ENCODE measurements at regions not wholly inside any gene's neighbourhood (a gene's known extent, or its start where the extent isn't known, plus 50 kb on each side); places are given as distances from the start of the nearest gene placed in this dataset.

DNA sequence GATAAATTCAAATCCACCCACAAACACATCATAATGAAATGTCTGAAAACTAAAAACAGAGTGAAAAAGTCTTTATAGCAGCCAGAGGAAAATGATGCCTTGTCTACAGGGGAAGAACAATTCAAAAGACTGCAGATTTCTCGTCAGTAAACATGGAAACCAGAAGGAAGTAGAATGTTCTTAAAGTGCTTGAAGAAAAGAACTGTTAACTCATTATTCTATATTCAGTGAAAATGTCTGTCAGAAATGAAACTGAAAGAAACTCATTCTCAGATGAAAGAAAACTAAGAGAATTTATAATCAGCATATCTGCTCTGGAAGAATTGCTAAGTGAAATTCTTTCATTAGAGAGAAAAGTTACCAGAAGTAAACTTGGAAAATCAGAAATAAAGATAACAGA lies 416.1 kb downstream of the TBC1D32 start:
- DNase-seq: no peak

DNA sequence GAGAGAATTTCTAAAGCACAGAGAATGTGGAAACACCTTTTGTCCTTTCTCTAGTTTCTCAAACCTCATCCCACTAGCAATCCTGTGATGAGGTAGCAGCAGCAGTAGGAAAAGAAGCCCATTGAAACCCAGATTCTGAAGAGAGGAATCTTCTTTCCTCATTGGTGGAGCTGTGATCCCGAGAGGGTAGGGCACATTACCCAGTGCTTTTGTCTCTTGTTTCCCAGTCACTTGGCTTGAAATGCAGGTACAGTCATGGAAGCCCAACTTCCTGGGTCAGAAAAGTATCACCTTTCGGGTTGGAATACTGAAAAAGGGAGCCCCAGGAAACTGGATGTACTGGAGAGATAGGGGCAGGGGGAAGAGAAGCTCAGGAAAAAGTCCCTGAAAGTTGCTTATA lies 417.4 kb downstream of the TBC1D32 start:
- no peak for DNase-seq

DNA sequence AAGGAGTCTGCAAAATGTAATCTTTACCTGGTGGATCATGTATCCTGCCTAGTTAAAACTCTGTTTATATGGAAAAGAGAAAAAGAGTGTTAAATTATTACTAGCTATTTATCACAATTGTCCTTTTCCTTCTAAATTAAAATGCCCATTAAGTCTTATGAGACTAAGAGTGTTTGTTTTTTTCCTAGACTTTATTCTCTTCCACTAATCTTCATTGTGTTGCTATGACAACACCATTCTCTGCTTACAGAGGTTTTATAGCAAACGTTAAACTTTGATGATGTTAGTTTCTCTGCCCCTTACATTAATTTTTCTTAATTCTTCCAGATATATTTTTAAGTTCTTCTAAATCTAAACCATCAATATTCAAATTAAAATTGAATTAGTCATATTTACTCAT lies 420.8 kb downstream of the TBC1D32 start:
- DNase-seq: no peak

DNA sequence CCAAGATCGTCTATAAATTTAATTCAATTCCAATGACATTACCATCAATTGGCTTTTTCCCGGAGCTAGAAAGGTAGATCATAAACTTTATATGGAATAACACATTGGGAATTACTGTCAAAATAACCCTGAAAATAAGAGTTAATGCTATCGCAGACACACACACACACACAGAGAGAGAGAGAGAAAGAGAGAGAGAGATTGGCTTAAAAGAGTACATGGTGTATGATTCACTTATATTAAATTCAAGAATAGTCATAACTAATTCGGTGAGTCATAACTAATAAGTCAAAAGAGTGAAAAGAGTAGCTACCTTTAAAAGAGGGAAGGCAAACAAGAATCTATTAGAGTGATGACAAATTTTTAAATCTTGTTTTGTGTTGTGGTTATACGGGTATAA lies 425.5 kb downstream of the TBC1D32 start:
- no peak for DNase-seq

DNA sequence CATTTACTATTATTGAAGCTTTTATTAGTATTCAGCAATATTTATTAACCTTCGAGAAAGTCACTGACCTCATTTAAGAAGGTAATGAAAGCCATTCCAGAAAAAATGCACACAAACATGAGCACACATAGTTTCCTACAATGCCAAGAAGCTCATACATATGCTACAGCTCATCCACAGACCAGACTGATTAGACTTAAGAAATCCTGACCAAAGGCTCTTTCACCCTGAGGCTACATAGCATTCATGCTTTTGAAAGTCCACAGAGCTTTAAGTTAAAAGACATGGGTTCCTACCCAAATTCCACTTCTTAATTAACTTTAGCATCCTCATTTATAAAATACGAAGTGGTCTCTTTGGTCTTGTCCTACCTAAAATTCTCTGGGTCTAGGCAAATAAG lies 430.4 kb downstream of the TBC1D32 start:
- no peak for DNase-seq

DNA sequence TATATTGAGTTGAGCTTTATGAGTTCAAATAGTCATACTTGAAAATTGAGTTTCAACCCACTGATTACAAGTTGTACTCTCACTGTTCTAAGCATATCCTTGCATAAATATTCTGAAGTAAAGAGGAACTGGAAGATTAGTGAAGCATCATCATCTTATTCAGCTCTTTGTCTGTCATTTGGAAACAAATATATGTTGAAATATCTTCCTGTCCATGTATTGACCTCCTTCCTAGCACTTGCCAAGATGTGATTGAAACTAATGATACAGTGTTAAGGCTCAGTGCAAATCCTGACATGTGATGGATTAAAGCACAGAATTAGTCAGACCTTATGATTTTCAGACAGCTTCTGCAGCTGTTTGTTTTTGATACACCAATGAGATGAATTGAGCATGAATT lies 434.3 kb downstream of the TBC1D32 start:
- DNase-seq: no peak

DNA sequence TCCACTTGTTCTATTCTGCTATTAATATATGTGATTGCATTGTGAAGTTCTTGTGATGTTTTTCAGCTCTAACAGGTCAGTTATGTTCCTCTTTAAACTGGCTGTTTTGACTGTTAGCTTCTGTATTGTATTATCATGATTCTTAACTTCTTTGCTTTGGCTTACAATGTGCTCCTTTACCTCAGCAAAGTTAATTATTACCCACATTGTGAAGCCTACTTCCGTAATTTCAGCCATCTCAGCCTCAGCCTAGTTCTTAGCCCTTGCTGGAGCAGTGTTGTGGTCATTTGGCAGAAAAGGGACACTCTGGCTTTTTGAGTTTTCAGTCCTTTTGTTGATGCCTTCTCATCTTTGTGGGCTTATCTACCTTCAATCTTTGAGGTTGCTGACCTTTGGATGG lies 440.2 kb downstream of the TBC1D32 start:
- no peak for DNase-seq

DNA sequence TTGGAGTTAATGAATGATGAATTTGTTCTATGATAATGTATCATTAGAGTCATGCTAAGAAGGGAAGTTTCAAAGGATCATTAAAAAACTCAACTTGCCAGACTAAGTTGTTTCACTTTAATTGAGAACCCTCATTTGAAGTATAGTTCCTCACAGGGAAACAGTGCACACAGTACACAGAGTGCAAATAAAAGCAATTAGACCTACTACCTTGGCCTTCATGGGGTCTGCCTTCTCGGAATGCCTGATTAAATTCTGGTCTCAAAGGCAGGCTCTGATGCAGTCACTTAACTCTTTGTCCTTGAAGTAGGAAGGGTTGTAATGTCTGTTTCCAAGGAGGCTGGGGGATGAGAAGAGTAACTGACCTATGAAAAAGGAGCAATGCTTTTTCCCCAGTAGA lies 457.3 kb downstream of the TBC1D32 start:
- no peak for DNase-seq

DNA sequence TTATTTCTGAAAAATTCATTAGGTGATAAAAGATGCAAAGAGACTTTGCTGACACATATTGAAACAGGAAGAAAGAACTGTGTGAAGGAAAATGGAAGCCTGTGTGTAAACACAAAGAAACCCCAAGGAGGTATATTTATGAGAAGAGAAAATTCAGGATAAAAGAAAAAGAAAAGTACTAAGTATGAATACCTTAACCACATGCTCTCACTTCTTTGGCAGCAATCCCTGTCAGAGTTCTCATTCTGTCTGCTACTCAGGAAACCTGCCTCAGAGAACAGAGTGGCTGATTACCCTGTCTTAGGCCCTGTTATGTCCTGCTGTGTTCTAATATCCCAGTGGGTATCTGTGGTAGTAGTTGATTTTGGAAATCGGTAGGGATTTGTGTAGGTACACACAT lies 457.9 kb downstream of the TBC1D32 start:
- no peak for DNase-seq

DNA sequence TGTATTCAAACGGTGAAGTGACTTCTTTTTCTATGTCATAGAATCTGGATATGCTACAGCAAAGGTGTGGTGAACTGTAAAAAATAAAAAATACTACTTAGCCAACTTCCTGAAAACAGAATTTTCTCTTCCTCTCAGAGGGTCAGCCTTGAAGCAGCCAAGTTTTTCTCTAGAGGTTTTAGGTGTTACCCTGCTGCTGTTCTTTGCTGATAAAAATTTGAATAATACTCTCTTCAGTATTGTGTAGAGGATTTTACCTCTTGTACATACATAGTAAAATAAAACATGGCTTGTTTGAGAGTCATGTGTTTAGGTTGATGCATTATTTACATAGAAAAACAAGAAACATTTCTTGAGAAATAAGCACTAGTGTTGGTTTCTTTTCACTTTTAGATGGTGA lies 458.4 kb downstream of the TBC1D32 start:
- no peak for DNase-seq

DNA sequence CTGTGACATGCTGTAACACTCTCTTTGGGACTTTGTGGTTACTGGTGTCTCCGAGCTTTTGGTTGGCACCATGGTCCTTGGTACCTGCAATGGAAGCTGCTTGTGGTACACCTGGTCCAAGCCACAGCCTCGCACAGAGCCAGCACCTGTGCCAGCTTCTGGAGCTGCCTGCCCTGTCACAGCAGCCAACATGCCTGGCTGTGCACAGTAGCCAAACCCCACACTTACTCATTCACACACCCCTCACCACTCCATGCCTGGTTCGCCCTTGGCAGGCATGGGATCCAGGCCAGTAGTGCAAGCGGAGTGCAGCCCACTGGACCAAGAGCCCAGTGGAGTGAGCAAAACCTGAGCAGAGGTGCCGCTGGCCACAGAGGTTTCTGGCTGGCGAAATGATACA lies 459.9 kb downstream of the TBC1D32 start:
- DNase-seq: no peak

DNA sequence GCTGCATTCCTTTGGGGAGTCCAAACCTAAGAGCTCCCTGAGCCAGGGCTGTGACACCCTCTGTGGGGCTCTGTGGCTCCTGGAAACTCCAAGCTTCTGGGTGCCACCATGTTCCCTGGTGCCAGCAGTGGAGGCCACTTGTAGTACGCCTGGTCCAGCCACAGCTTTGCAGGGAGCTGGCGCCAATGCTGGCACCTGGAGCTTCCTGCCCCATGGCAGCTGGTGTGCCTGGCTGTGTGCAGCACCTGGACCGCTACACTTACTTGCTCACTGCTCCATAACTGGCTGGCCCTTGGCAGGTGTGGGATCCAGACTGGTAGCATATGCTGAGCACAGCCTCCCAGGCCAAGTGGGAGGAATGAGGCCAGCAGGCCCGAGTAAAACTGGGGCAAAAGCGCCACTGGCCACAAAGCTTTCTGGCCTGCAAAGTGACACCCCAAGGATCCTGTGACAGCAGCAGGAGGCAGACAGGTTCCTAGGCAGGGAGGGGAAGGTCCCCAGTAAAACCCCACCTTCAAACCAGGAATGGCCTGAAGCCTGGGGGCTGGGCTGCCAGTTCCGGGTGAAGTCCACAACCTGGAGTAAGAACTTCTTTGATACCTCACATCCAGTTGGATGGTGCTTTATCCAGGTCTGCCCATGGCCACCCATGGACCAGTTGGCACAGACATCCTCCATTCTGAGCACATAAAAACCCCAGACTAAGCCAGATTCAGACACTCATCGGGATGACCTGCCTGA lies 461.0 kb downstream of the TBC1D32 start:
- no peak for DNase-seq

DNA sequence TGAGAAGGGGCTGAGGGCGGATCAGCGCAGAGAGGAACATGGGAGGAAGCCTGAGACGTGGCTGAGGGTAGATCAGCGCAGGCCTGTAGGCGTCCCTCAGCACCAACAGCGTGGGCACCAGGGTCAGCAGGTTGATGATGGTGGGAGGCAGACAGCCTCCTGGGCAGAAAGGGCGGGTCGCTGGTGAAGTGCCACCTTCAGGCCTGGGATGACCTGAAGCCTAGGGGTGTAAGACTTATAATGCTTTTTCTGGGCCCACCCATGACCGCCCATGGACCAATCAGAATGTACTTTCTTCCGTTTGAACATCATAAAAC lies 462.1 kb downstream of the TBC1D32 start:
- no peak for DNase-seq

DNA sequence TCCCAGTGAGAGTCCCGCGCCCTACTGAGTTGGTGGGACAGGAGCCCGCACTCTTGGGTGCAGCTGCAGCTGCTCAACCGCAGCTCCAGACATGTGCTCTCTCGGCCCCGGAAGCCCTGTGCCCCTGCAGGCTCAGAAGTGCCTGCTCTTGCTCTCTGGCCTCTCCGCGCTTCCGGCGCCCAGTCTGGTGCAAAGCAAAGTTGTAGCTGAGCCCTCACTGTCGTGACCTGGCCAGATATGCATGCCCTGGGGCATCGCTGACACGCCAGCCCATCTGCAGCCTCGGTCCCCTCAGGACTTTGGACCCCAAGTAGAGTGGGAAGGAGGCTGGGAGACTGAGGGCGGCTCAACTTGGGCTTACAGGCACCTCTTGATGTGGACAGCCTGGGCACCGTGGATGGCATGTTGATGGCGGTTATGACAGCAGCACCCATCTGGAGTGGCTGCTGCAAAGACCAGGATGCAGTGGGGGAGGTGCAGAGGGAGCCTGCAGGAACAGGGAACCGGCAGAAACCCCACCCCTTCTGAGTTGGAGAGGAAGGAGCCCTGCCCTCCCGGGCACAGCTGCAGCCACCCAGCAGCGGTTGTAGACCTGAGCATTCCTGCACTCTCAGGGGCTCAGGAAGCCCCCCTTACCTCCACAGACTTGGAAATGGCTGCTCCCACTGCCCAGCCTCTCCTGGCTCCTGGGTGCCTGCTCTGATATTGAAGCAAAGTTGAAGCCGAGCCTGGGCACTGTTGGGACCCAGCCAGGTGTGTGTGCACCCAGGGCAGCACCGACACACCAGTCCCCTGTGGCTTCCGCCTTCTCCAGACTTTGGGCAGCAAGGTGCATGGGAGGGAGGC lies 462.6 kb downstream of the TBC1D32 start:
- no peak for DNase-seq

DNA sequence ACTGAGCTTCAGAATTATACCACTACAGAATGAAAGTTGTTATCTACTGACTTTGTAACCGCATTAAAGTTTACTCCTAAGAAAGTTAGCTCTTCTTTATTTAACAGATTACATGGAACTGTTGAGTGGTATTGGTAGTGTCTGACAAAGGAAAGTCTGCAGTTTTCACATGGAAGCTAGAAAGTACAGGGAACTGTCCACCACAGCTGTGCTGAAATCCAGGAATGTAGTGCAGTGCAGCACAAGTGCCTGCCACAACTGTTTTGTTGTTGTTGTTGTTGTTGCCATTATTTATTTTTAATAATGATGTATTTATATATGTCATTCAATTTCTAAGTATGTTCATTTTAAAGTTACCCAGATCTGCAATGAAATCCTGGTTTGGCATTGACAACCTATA lies 464.9 kb downstream of the TBC1D32 start:
- DNase-seq: no peak

DNA sequence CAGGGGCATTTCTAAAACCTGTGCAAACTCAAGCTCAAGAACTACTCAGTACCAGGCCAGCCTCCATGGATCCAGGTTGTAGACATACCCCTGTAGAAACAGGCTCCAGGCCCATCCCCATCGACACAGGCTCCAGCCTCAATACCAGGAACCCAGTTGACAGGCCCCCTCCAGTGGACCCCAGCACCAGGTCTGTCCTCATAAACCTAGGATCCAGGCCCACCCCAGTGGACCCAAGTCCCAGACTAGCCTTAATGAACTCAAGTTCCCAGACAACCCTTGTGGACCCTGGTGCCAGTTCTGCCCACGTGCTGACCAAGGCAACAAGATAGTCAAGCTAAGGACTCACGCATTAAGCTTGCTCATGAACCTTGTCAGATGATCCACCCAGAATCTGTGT lies 476.9 kb downstream of the TBC1D32 start:
- DNase-seq: no peak

DNA sequence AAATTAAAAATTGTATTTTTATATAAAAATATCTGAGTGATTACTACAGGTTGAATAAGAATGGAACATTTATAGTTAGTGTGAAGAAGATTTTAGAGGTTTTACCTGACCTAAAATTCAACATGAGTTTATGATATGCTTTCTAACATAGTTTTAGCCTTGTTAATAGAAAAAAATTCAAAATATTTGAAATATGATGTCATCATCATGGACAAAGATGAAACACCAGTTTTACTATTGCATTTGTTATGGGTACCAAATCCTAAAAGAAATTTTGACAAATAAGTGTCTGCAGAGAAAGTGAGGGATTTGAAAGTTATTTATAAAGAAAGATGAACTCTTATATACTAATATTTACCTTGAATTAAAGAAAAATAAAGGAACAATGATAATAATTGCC lies 479.7 kb downstream of the TBC1D32 start:
- DNase-seq: no peak

DNA sequence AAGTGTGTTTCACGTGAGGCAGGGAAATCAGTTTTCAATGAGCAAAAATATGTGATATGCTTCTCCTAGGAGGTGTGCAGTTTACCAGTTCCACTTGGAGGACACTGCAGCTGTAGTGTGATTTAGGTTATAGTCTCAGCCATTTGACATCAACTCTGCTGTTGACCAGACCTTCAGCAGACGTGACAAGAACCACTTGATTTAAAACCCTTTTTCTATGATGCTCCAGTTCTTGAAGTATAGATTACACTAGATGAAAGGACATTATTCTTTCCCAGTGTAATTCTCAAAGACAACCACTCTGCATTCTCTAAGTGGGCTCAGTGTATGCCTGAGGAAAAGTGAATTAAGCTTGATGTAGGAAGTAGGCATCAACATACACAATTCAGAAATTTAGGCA lies 480.8 kb downstream of the TBC1D32 start:
- no peak for DNase-seq

DNA sequence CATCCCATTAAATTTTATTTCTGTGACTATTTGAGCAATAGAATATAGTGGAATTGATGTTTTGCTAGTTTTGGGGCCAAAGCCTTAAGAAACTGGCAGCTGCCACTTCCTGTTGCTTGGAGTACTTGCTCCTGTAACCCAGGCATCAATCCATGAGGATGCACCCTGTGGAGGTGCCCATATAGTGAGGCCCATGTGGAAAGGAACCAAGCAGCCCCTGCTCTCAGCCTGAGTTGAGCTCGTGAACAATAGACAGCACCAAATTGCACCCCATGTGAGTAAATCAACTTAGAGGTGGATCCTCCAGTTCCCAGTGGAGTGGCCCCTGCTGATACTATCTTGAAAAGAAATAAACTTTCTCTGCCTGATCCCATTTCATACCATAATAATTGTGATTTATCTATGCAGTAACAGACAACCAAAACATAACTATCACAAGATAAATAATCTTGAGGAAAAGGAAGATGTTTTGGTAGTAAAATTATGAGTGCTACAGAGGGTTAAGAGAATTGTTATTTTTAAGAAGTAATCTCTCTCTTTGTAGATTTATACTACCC lies 481.9 kb downstream of the TBC1D32 start:
- DNase-seq: no peak

DNA sequence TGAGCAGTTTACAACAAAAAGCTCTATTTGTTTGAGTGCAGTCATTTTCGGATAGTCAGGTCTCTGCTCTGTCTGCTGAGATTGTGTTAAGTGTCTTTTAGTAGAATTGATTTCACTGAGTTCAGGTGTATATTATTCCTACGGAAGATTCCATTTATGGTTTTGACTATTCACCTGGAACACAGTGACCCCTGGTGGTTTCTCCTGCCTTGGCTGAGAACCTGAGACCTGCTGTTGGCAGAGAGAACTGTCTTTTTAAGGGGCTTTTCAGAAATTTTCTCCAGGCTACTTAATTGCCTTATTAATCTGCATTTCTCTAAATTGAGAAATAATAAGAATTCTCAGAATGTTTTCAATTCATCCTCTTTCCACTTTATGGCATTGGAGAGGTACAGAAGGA lies 508.0 kb downstream of the TBC1D32 start:
- peak; percentile 2 for DNase-seq

DNA sequence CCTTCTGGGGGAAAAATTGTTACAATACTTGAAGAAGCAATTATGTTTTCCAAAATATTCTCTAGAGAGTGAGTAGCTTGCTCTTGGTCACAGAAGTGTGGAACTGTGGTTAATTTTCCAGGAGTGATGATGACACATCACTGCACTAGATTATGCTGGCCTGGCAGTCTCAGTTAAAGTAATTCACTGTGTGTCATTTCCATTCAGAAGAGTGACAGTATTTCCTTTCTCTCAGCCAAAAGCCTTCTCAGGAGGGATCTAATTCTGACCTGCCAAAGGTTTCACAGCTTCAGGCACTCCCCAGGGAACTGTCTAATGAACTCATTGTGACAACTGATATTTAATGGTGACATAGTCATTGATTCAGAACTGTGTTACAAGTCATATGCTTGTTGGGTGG lies 517.5 kb downstream of the TBC1D32 start:
- DNase-seq: no peak

DNA sequence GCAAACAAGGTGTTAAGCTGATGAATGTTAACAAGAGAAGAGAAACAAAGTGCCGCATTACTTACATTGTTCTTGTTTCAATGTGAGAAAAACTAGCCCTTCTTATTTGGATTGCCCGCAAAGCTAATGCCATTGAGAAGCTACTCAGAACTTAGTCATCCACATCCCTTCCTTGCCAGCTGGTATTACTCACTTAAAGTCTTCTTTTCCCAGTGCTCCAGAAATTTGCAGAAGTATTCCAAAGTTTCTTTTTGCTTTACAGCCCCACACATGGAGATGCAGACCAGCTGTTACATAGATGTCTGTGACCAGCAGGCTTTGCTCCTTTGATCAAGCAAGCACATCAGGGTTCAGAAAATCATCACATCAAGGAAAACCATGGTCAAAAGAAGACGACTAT lies 529.0 kb downstream of the TBC1D32 start:
- no peak for DNase-seq

DNA sequence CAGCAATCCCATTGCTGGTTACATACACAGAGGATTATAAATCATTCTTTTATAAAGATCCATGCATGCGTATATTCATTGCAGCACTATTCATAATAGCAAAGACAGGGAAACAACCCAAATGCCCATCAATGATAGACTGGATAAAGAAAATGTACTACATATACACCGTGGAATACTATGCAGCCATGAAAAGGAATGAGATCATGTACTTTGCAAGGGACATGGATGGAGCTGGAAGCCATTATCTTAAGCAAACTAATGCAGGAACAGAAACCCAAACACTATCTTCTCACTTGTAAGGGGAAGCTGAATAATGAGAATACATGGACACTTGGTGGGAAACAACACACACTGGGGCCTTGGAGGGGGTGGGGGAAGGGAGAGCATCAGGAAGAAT lies 529.7 kb downstream of the TBC1D32 start:
- DNase-seq: no peak

DNA sequence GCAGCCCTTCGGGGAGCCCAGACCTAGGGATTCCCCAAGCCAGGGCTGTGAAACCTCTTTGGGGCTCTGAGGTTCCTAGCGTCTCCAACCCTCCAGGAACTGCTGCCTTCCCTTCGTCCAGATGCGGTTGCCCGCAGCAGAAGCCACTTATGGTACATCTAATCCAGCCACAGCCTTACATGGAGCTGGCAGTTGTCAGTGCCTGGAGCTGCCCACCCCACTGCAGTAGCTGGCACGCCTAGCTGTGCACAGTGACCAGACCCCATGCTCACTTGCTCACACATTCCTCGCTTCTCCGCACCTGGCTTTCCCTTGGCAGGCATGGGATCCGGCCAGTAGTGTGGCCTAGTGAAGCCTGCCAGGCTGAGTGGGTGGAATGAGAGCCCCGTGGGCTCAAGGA lies 547.6 kb downstream of the TBC1D32 start:
- DNase-seq: no peak

DNA sequence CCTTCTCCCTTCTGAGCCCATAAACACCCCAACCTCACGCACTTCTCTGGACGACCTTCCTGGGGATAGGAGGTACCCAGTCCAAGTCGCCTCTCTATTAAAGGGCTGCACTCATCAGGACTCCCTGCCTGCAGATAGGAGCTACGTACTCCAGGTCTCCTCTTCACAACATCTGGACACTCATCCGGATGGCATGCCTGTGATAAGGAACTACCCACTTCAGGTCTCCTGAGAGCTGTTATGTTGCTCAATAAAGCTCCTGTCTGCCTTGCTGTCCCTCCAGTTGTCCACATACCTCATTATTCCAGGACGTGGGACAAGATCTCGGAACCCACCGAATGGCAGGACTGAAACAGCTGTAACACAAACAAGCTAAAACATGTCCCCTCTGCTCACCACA lies 548.0 kb downstream of the TBC1D32 start:
- DNase-seq: no peak

All from inflammatory macrophage treated with lipopolysaccharide for 4 hours (primary cell).